Liver (tissue), 3 donors: ENCODE measurements at regions not wholly inside any gene's neighbourhood (a gene's known extent, or its start where the extent isn't known, plus 50 kb on each side); places are given as distances from the start of the nearest gene placed in this dataset.

ENCODE experiments used
- ATF3 ChIP-seq: IDR thresholded peaks from 2 replicates; pipeline ENCODE4 v1.6.1; 2016; ENCODE audit warnings: antibody characterized with exemption
- CTCF ChIP-seq: fragments of 150-350 bp; IDR thresholded peaks from 2 replicates; pipeline ENCODE4 v1.5.1; 2017; ENCODE audit warnings: improper control_type of control experiment, low read depth, low read length; ENCODE audit not compliant: missing input control
- FOXA2 ChIP-seq: IDR thresholded peaks from 2 replicates; pipeline ENCODE4 v1.6.1; 2016; ENCODE audit warnings: antibody characterized with exemption
- JUND ChIP-seq, 2 donors: IDR thresholded peaks; 2 replicates each; pipeline ENCODE4 v1.6.1; 2016; ENCODE audit warnings: antibody characterized with exemption in 2 of 2
- REST ChIP-seq: IDR thresholded peaks from 2 replicates; pipeline ENCODE4 v1.6.1; 2016; ENCODE audit warnings: antibody characterized with exemption, mild to moderate bottlenecking
- SP1 ChIP-seq: IDR thresholded peaks from 2 replicates; pipeline ENCODE4 v1.6.1; 2018; ENCODE audit warnings: antibody characterized with exemption, mild to moderate bottlenecking
- TAF1 ChIP-seq: conservative IDR thresholded peaks from 2 replicates; pipeline ENCODE4 v1.6.1; 2016; ENCODE audit warnings: antibody characterized with exemption, mild to moderate bottlenecking
- YY1 ChIP-seq: IDR thresholded peaks from 2 replicates; pipeline ENCODE4 v1.6.1; 2016; ENCODE audit warnings: antibody characterized with exemption, mild to moderate bottlenecking
- donor health status: healthy.
- donor health status: healthy.

- no peak for TF ChIP-seq CTCF
- TF ChIP-seq TAF1: no peak
- TF ChIP-seq SP1: no peak
- no peak for TF ChIP-seq YY1
- TF ChIP-seq FOXA2: no peak
- TF ChIP-seq ATF3: no peak
- TF ChIP-seq REST: no peak
- TF ChIP-seq JUND (IDR thresholded peaks at IDR 0.05): no peak
Observed at GRCh38 chr7:19537942-19538401, 170.9 kb downstream of the POLR1F start.
